Immature natural killer cell (primary cell): ENCODE measurements at regions not wholly inside any gene's neighbourhood (a gene's known extent, or its start where the extent isn't known, plus 50 kb on each side); places are given as distances from the start of the nearest gene placed in this dataset.
"Not testable (repeated sequence)": the region's sequence is repeated elsewhere in the genome, so short reads cannot be mapped to it uniquely, and the experiment has no call there.

Experiments used
- DNase-seq, 3 donors: peaks; one replicate each; pipeline ENCODE4 v3.0.0; 2022; ENCODE audit warnings: mixed read lengths in 1 of 3
- H3K27ac Mint-ChIP-seq, 6 donors: one replicate each; pipeline ENCODE4 v1.8.0; 2020; ENCODE audit warnings: mixed read lengths in 6 of 6, mild to moderate bottlenecking in 5 of 6, inconsistent platforms in 4 of 6, moderate library complexity in 3 of 6
- H3K27me3 Mint-ChIP-seq, 3 donors: one replicate each; pipeline ENCODE4 v1.8.0; 2020 to 2021; ENCODE audit warnings: low read depth in 3 of 3, mild to moderate bottlenecking in 3 of 3, mixed read lengths in 3 of 3, moderate library complexity in 3 of 3, inconsistent platforms in 1 of 3
- H3K36me3 Mint-ChIP-seq, 3 donors: one replicate each; pipeline ENCODE4 v1.8.0; 2020; ENCODE audit warnings: mixed read lengths in 3 of 3, inconsistent platforms in 2 of 3, mild to moderate bottlenecking in 2 of 3
- H3K4me1 Mint-ChIP-seq, 2 donors: one replicate each; pipeline ENCODE4 v1.8.0; 2020; ENCODE audit warnings: inconsistent platforms in 2 of 2, mild to moderate bottlenecking in 2 of 2, mixed read lengths in 2 of 2, moderate library complexity in 1 of 2
- H3K4me3 Mint-ChIP-seq, 5 donors: one replicate each; pipeline ENCODE4 v1.8.0; 2020; ENCODE audit warnings: mild to moderate bottlenecking in 5 of 5, mixed read lengths in 5 of 5, inconsistent platforms in 3 of 5, moderate library complexity in 3 of 5
- H3K9me3 Mint-ChIP-seq, 6 donors: one replicate each; pipeline ENCODE4 v1.8.0; 2020; ENCODE audit warnings: mild to moderate bottlenecking in 6 of 6, mixed read lengths in 6 of 6, inconsistent platforms in 4 of 6, moderate library complexity in 3 of 6

DNA sequence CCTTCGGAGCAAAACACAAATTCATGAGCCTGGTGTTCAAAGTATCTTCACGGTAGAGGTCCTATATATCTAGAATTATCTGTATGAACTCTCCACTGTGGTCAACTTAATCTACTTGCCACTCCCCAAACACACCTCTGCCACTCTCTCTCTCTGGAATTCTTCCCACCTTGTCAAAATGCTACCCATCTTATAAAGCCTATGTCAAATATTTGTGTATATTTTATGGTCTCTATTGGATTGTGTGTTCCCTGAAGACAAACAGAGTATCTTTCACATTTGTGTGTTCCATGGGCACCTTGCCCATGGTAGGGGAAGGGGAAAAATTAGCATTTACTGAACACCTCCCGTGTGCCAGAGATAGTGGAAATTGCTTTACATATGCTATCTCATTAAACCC is 83.2 kb upstream of the ATL2 start:
- no peak for DNase-seq
- Mint-ChIP-seq H3K4me3 (no peak overlapping the region), H3K27me3 (peaks cover 2 to 6% (median 3%) of the 10 kb centered on the region in 3 donors), H3K4me1 (no peaks in the 10 kb centered on the region), H3K9me3 (peaks cover 0 to 2% (median 0%) of the 10 kb centered on the region in 6 donors), H3K36me3 (no peaks in the 10 kb centered on the region), H3K27ac (no peak overlapping the region)

- no peak for DNase-seq
- peaks cover 3 to 8% (median 6%) of the 10 kb centered on the region in 3 donors for H3K27me3 Mint-ChIP-seq
Measured at GRCh38 chr2:38454081-38454480, 77.0 kb upstream of the ATL2 start.

GRCh38 chr2:38451778-38452177 is 74.7 kb upstream of the ATL2 start:
- not testable (repeated sequence) for H3K9me3 Mint-ChIP-seq, H3K4me1 Mint-ChIP-seq, H3K27ac Mint-ChIP-seq, H3K36me3 Mint-ChIP-seq, DNase-seq, H3K4me3 Mint-ChIP-seq, H3K27me3 Mint-ChIP-seq

More at GRCh38 chr2:38454081-38454480, 77.0 kb upstream of the ATL2 start:
- Mint-ChIP-seq H3K27ac (no peak overlapping the region), H3K36me3 (no peaks in the 10 kb centered on the region), H3K4me1 (no peaks in the 10 kb centered on the region), H3K9me3 (peaks cover 0 to 2% (median 0%) of the 10 kb centered on the region in 6 donors), H3K4me3 (no peak overlapping the region)

DNA sequence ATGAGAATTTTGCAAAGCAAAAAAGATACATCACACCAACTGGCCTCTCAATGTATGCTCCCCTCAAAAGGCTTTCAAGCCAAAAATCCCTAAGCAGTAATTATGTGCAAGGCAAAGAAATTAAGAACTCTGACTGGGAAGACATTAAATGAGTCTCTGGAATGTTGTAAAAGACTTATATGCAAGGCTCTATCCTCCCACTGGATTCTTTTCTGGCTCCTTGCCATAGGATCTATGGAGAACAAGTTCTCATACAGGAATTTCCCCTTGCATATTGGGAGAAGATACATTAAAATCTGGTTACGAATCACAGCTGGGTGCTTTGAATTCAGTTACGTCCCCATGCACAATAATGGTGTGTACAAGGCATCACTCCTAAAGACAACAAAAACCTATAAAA is 73.4 kb upstream of the ATL2 start:
- no peaks in the 10 kb centered on the region for H3K9me3 Mint-ChIP-seq
- no peak overlapping the region for H3K4me3 Mint-ChIP-seq
- peaks cover 0 to 11% (median 4%) of the 10 kb centered on the region in 3 donors for H3K27me3 Mint-ChIP-seq
- H3K36me3 Mint-ChIP-seq = no peaks in the 10 kb centered on the region
- H3K4me1 Mint-ChIP-seq = no peaks in the 10 kb centered on the region
- H3K27ac Mint-ChIP-seq = no peak overlapping the region
- DNase-seq = no peak

DNA sequence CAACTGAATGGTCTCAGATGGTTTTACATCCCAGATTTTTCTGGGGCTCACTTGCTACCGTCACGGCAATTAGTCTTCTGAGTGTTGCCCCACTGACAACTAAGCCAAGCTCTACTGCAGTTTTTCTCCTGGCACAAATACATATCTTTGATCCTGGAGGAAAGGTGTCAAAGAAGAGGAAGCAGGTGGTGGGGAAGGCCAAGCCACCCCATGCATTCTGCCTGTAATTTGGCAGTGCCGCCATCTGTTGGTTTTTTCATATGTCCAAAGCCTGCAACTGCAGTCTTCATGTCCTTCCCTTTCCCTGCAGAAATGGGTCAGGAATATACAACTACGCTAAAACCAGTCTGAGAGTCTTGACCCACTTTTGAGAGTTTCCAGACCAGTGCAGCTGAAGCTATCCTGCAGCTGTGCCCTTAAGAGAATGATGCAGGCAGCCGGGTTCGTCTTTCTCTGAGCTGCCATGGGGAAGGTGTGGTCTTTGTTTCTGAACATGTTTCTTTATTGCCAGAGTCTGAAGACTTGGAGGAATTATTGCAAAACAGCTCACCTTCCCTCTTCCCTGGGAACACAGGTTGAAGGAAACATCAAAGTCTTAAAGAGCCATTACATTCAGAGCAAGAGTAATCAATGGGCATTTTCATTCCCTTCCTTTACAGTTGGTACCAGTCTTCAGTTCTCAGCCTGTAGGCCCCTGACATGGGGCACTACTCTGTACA is 71.8 kb upstream of the ATL2 start:
- H3K36me3 Mint-ChIP-seq = no peaks in the 10 kb centered on the region
- H3K27me3 Mint-ChIP-seq = peaks cover 2 to 11% (median 4%) of the 10 kb centered on the region in 3 donors
- H3K27ac Mint-ChIP-seq = no peak overlapping the region
- H3K4me3 Mint-ChIP-seq = no peak overlapping the region
- DNase-seq = no peak
- no peaks in the 10 kb centered on the region for H3K9me3 Mint-ChIP-seq
- no peaks in the 10 kb centered on the region for H3K4me1 Mint-ChIP-seq

DNA sequence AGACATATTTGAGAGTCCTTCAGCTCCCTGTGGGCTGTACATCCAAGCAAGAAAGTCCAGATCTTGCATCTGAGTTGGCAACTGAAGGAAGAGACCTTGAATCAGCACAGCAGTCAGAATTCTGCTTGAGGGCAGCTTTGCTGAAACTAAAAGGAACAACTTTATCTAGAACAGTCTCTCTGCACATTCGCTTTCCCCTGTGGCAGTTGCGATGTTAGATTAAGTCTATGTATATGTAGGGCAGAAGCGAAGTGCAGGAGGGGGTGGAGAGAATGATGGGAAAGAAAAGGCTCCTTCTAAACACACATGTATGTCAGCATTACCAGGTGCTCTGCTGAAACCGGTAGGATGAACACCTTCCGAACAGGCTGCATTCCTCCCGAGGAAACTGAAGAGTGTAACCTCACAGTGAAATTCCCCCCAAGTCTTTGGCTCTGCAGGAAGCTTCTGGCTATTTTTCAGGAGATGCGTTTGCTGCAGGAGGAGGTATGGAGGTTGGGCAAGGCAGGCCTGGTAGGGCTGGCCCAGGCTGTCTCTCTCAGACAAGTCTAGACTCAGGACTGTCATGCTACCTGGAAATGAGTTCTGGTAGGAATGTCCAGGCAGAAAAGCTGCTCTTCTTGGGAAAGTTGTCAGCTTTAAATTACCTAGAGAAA is 70.0 kb upstream of the ATL2 start:
- H3K27me3 Mint-ChIP-seq = peaks cover 4 to 6% (median 5%) of the 10 kb centered on the region in 3 donors
- H3K36me3 Mint-ChIP-seq = no peaks in the 10 kb centered on the region
- no peak for DNase-seq
- no peak overlapping the region for H3K27ac Mint-ChIP-seq
- H3K4me3 Mint-ChIP-seq = no peak overlapping the region
- H3K9me3 Mint-ChIP-seq = no peaks in the 10 kb centered on the region
- no peaks in the 10 kb centered on the region for H3K4me1 Mint-ChIP-seq

- no peaks in the 10 kb centered on the region for H3K9me3 Mint-ChIP-seq
- DNase-seq = no peak
- H3K27me3 Mint-ChIP-seq = peaks cover 4 to 8% (median 5%) of the 10 kb centered on the region in 3 donors
- no peaks in the 10 kb centered on the region for H3K36me3 Mint-ChIP-seq
- H3K4me1 Mint-ChIP-seq = no peaks in the 10 kb centered on the region
- no peak overlapping the region for H3K4me3 Mint-ChIP-seq
- H3K27ac Mint-ChIP-seq = no peak overlapping the region
Measured at GRCh38 chr2:38446418-38446817, 69.3 kb upstream of the ATL2 start.

- no peaks in the 10 kb centered on the region for H3K36me3 Mint-ChIP-seq
- H3K4me1 Mint-ChIP-seq = no peaks in the 10 kb centered on the region
- DNase-seq = no peak
- no peak overlapping the region for H3K27ac Mint-ChIP-seq
- no peak overlapping the region for H3K4me3 Mint-ChIP-seq
- H3K9me3 Mint-ChIP-seq = no peaks in the 10 kb centered on the region
- peaks cover 4 to 12% (median 5%) of the 10 kb centered on the region in 3 donors for H3K27me3 Mint-ChIP-seq
Measured at GRCh38 chr2:38444247-38444646, 67.2 kb upstream of the ATL2 start.

DNA sequence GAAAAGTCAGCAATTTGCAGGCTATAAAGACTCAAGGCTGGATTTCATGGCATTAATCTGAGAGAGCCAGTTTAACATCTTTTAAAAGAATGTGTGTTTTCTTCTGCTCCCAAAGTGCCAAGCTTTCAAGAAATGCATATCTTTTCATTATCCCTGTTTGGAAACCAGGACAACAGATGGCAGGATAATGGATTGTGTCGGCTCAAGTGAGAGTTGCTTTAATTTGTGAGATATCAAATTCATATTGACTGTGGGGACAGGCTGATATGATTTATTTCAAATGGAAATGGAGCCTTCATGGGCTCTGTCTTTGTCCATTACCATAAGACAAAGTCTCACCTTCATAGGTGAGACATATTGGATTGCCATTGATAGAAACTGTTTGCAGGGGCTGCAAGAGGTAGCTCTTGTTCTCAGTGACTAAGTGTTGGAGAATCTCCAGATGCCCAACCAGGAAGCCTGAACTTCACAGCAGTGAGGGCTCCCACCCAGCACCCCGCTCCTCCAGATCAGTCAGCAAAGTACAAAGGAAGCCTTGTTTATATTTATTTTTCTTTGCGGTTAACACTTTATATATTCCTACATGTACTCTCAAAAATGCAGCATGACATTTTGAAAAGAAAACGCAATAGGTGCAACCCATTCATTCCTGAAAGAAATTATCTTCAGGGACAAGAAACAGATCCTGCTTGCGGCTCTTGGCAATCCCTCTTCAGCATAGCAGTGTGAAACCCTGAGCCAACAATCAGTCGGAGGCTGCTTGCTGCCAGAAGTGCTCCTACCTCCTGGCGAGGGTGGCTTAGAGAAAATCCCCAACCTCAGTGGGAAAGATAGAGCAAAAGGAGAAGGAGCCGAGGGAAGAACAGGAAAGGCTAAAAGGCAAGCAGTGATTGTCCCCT is 65.8 kb upstream of the ATL2 start:
- Mint-ChIP-seq H3K4me1 (no peaks in the 10 kb centered on the region), H3K27ac (no peak overlapping the region), H3K9me3 (no peaks in the 10 kb centered on the region), H3K36me3 (no peaks in the 10 kb centered on the region), H3K27me3 (peaks cover under 1 to 12% (median 5%) of the 10 kb centered on the region in 3 donors), H3K4me3 (no peak overlapping the region)
- no peak for DNase-seq

DNA sequence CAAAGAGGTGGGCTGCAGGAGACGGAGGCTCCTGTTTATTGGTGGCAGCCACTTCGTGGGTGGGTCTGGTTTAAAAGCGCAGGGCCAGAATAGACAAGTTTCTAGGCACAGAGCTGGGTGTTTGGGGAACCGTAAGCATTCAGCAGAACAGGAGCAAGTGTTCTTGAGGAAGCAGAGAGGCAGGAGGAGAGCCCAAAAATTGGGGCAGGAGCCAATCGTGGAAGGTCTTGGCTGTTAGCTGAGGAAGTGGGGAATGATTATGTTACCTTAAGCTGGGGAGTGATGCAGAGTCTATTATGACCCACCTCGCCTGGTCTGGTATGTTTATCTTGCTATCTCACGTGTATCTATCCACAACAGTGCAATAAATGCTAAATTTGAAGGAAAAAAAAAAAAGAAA is 64.3 kb upstream of the ATL2 start:
- H3K27ac Mint-ChIP-seq = no peak overlapping the region
- H3K27me3 Mint-ChIP-seq = peaks cover 3 to 15% (median 7%) of the 10 kb centered on the region in 3 donors
- no peaks in the 10 kb centered on the region for H3K4me1 Mint-ChIP-seq
- H3K36me3 Mint-ChIP-seq = no peaks in the 10 kb centered on the region
- no peaks in the 10 kb centered on the region for H3K9me3 Mint-ChIP-seq
- H3K4me3 Mint-ChIP-seq = no peak overlapping the region
- no peak for DNase-seq

DNA sequence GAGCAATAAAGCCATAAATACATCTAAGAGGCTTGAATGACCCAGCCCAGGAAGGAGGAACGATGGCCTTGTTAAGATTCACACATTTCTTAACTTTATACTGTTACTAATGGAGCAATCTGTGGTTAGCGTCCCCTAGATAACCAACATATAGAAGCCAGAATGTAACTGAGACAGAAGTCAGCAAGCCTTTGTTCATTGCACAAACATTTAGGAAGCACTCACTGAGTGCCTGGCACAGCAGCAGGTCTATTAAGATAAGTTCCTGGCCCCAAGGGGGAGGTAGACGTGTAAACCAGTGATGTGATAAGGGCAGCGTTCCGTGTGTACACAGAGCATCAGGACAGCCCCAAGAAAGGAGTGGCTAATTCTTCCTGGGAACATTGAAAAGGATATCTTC is 63.6 kb upstream of the ATL2 start:
- no peaks in the 10 kb centered on the region for H3K9me3 Mint-ChIP-seq
- no peak overlapping the region for H3K4me3 Mint-ChIP-seq
- DNase-seq = no peak
- H3K27ac Mint-ChIP-seq = no peak overlapping the region
- H3K4me1 Mint-ChIP-seq = no peaks in the 10 kb centered on the region
- no peaks in the 10 kb centered on the region for H3K36me3 Mint-ChIP-seq
- H3K27me3 Mint-ChIP-seq = peaks cover 3 to 15% (median 7%) of the 10 kb centered on the region in 3 donors

- Mint-ChIP-seq H3K27me3 (peaks cover 0 to 15% (median 9%) of the 10 kb centered on the region in 3 donors), H3K27ac (no peak overlapping the region), H3K36me3 (no peaks in the 10 kb centered on the region), H3K4me1 (no peaks in the 10 kb centered on the region), H3K4me3 (no peak overlapping the region), H3K9me3 (no peaks in the 10 kb centered on the region)
- no peak for DNase-seq
Measured at GRCh38 chr2:38439863-38440262, 62.8 kb upstream of the ATL2 start.

GRCh38 chr2:38438883-38439612 is 62.0 kb upstream of the ATL2 start:
- H3K9me3 Mint-ChIP-seq = no peaks in the 10 kb centered on the region
- H3K4me1 Mint-ChIP-seq = no peaks in the 10 kb centered on the region
- no peak overlapping the region for H3K27ac Mint-ChIP-seq
- DNase-seq = no peak
- no peak overlapping the region for H3K4me3 Mint-ChIP-seq
- no peaks in the 10 kb centered on the region for H3K36me3 Mint-ChIP-seq
- H3K27me3 Mint-ChIP-seq = peaks cover 0 to 13% (median 9%) of the 10 kb centered on the region in 3 donors
